ENCODE measurements at regions not wholly inside any gene's neighbourhood (a gene's known extent, or its start where the extent isn't known, plus 50 kb on each side); places are given as distances from the start of the nearest gene placed in this dataset.

GRCh38 chr9:124108216-124108615, 96.6 kb downstream of the LHX2 start:
- no peaks in the 10 kb centered on the region for H3K36me3 Mint-ChIP-seq (ENCODE audit: unreplicated experiment)
- peaks cover 26% of the 10 kb centered on the region for H3K27me3 Mint-ChIP-seq (ENCODE audit: unreplicated experiment)
- no peaks in the 10 kb centered on the region for H3K9me3 Mint-ChIP-seq (ENCODE audit: unreplicated experiment)
- TF ChIP-seq, protein P1, sequence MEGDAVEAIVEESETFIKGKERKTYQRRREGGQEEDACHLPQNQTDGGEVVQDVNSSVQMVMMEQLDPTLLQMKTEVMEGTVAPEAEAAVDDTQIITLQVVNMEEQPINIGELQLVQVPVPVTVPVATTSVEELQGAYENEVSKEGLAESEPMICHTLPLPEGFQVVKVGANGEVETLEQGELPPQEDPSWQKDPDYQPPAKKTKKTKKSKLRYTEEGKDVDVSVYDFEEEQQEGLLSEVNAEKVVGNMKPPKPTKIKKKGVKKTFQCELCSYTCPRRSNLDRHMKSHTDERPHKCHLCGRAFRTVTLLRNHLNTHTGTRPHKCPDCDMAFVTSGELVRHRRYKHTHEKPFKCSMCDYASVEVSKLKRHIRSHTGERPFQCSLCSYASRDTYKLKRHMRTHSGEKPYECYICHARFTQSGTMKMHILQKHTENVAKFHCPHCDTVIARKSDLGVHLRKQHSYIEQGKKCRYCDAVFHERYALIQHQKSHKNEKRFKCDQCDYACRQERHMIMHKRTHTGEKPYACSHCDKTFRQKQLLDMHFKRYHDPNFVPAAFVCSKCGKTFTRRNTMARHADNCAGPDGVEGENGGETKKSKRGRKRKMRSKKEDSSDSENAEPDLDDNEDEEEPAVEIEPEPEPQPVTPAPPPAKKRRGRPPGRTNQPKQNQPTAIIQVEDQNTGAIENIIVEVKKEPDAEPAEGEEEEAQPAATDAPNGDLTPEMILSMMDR (IDR thresholded peaks at IDR 0.05), result no peak
- DNase-seq (ENCODE audit: extremely low spot score, unreplicated experiment), result no peak
- no peak overlapping the region for H3K27ac Mint-ChIP-seq (ENCODE audit: unreplicated experiment)
- no peaks in the 10 kb centered on the region for H3K4me1 Mint-ChIP-seq (ENCODE audit: unreplicated experiment)
- H3K4me3 Mint-ChIP-seq (ENCODE audit: unreplicated experiment), result no peak overlapping the region

DNA sequence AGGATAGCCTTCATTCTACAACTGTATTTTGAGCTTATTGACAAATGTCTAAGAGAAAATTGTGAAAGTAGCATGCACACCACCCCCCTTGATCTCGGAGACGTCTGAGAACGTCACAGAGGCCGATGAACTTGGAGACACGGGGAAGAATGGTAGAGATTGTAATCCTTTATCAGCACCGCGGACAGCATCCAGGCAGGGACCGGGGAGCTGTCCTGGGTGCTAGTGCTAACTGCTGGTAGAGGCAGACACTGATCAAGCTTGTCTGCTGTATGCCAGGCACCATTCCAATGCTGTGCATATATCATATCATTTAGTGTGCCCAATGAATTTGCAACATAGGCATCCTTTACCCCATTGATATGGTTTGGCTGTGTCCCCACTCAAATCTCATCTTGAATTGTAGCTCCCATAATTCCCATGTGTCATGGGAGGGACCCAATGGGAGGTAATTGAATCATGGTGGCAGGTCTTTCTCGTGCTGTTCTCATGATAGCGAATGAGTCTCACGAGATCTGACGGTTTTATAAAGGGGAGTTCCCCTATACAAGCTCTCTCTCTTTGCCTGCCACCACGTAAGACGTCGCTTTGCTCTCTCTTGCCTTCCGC, 98.8 kb downstream of the LHX2 start:
- Mint-ChIP-seq H3K9me3 (ENCODE audit: unreplicated experiment) (no peaks in the 10 kb centered on the region), H3K27me3 (ENCODE audit: unreplicated experiment) (peaks cover 18% of the 10 kb centered on the region), H3K4me3 (ENCODE audit: unreplicated experiment) (no peak overlapping the region), H3K36me3 (ENCODE audit: unreplicated experiment) (no peaks in the 10 kb centered on the region), H3K27ac (ENCODE audit: unreplicated experiment) (no peak overlapping the region), H3K4me1 (ENCODE audit: unreplicated experiment) (no peaks in the 10 kb centered on the region)
- DNase-seq (ENCODE audit: extremely low spot score, unreplicated experiment), result no peak
- TF ChIP-seq, protein P1 (IDR thresholded peaks at IDR 0.05), result no peak

- no peaks in the 10 kb centered on the region for H3K36me3 Mint-ChIP-seq (ENCODE audit: unreplicated experiment)
- no peaks in the 10 kb centered on the region for H3K4me1 Mint-ChIP-seq (ENCODE audit: unreplicated experiment)
- no peak overlapping the region for H3K27ac Mint-ChIP-seq (ENCODE audit: unreplicated experiment)
- TF ChIP-seq, protein P1 (IDR thresholded peaks at IDR 0.05), result no peak
- no peak for DNase-seq (ENCODE audit: extremely low spot score, unreplicated experiment)
- no peak overlapping the region for H3K4me3 Mint-ChIP-seq (ENCODE audit: unreplicated experiment)
- H3K27me3 Mint-ChIP-seq (ENCODE audit: unreplicated experiment), result peaks cover 34% of the 10 kb centered on the region
- H3K9me3 Mint-ChIP-seq (ENCODE audit: unreplicated experiment), result peaks cover 5% of the 10 kb centered on the region
These were observed 105.3 kb downstream of the LHX2 start for GRCh38 chr9:124116683-124117363.

GRCh38 chr9:124118894-124119293, 107.3 kb downstream of the LHX2 start:
- Mint-ChIP-seq H3K27ac (ENCODE audit: unreplicated experiment) (no peak overlapping the region), H3K4me3 (ENCODE audit: unreplicated experiment) (no peak overlapping the region), H3K36me3 (ENCODE audit: unreplicated experiment) (no peaks in the 10 kb centered on the region), H3K4me1 (ENCODE audit: unreplicated experiment) (no peaks in the 10 kb centered on the region), H3K9me3 (ENCODE audit: unreplicated experiment) (peaks cover 5% of the 10 kb centered on the region), H3K27me3 (ENCODE audit: unreplicated experiment) (peaks cover 39% of the 10 kb centered on the region)
- TF ChIP-seq, protein P1 (IDR thresholded peaks at IDR 0.05), result no peak
- DNase-seq (ENCODE audit: extremely low spot score, unreplicated experiment), result no peak

GRCh38 chr9:124120272-124120671, 108.7 kb downstream of the LHX2 start:
- TF ChIP-seq, protein P1 (IDR thresholded peaks at IDR 0.05), result no peak
- Mint-ChIP-seq H3K27me3 (ENCODE audit: unreplicated experiment) (peaks cover 39% of the 10 kb centered on the region), H3K27ac (ENCODE audit: unreplicated experiment) (no peak overlapping the region), H3K4me1 (ENCODE audit: unreplicated experiment) (no peaks in the 10 kb centered on the region), H3K4me3 (ENCODE audit: unreplicated experiment) (no peak overlapping the region), H3K36me3 (ENCODE audit: unreplicated experiment) (no peaks in the 10 kb centered on the region), H3K9me3 (ENCODE audit: unreplicated experiment) (peaks cover 5% of the 10 kb centered on the region)
- DNase-seq (ENCODE audit: extremely low spot score, unreplicated experiment), result no peak

Measured in osteocyte (in vitro differentiated cells).